GM19023 (cell line): ENCODE measurements at regions not wholly inside any gene's neighbourhood (a gene's known extent, or its start where the extent isn't known, plus 50 kb on each side); places are given as distances from the start of the nearest gene placed in this dataset.

Experiments used
- ATAC-seq: cut with Tn5 transposase; IDR thresholded peaks from one replicate; pipeline ENCODE4 v1.9.1; 2021; ENCODE audit warnings: mild to moderate bottlenecking, moderate library complexity; ENCODE audit not compliant: unreplicated experiment

- ATAC-seq: no peak
These were observed 80.7 kb upstream of the NETO1 start for GRCh38 chr18:72948439-72948838.

DNA sequence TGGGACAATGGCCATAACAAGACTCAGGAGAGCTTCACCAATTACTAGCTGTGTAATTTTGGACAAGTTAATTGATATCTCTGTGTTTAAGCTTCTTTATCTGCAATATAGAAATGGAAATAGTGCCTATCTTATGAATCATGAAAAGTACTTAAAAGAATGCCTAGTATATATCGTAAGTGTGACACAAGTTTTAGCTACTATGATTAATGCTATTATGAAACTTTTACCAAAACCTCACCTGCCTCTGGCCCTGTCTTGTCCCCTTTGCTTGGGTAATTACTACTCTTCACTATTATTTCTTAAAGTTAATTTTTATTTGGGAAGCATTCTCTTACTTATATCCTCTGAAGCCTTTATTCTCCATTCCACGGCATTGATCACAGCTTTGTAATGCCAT, 75.0 kb upstream of the NETO1 start:
- ATAC-seq: no peak

- no peak for ATAC-seq
These were observed 73.2 kb upstream of the NETO1 start for GRCh38 chr18:72940986-72941385.

DNA sequence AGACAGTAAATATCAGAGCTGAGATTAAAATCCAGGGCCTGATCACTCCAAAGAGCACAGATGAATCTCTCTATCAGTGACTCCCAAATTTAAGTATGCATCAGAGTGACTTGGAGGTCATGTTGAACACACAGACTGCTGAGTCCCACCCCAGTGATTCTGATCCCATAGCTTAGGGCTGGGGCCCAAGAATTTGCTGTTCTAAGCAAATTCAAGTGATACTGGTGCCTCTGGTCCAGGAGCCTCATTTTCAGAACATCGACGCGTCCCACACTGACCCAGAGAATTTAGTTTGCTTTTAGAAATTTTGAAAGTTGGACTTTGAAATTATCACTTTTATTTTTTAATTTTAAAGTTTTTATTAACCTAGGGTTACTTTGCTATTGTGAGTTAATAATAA, 72.7 kb upstream of the NETO1 start:
- no peak for ATAC-seq

DNA sequence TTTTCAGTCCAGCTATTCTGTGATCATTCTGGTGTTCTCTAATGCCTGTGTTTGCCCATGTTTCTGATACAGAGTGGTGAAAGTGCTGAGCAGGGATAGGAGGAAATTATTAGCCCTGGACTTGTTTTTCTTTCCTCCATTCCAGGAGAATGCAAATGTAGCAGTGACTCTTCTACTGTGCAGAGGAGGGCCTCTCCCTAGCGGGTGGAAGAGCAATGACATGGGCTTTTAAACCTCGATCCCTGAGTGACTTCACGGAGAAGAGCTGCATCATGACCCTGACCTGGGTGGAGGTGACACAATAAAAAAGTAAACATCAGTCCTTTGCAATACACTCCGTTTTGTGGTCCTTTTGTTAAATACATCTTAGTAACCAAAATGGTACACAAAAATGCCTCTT, 68.0 kb upstream of the NETO1 start:
- no peak for ATAC-seq

- ATAC-seq: no peak
These were observed 55.1 kb upstream of the NETO1 start for GRCh38 chr18:72922895-72923294.
